Epithelial cell of prostate (primary cell): ENCODE measurements at regions not wholly inside any gene's neighbourhood (a gene's known extent, or its start where the extent isn't known, plus 50 kb on each side); places are given as distances from the start of the nearest gene placed in this dataset.
"Not testable (repeated sequence)": the region's sequence is repeated elsewhere in the genome, so short reads cannot be mapped to it uniquely, and the experiment has no call there.

Experiments used
- DNase-seq: peaks from one replicate; pipeline ENCODE4 v3.0.0-alpha.2; 2011; ENCODE audit warnings: low read depth, low spot score
- H3K27ac ChIP-seq: fragments of 450-650 bp; 2 replicates; pipeline ENCODE4 v1.5.1; 2017; ENCODE audit warnings: mild to moderate bottlenecking

DNA sequence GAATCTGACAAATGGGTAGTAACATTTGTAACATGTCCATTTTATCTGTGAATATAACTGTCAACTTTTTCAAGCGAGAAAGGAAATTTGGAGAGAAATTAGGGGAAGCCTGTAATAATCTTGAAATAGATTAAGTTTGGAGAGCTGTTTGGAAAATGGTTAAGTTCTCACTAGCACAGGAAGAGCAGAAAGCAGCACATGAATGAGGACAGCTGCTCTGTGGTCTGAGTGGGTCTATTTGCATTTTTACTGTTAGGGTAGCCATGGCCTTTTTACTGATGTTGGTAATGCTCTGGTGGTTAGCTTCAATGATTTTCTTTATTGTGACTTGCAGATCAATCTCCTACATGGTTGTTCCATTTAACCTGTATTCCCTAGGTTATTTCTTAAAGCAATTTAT, 144.5 kb upstream of the GDNF start:
- no peak for DNase-seq
- no peak overlapping the region for H3K27ac ChIP-seq

GRCh38 chr5:37983463-37983862, 143.6 kb upstream of the GDNF start:
- no peak for DNase-seq
- no peak overlapping the region for H3K27ac ChIP-seq

DNA sequence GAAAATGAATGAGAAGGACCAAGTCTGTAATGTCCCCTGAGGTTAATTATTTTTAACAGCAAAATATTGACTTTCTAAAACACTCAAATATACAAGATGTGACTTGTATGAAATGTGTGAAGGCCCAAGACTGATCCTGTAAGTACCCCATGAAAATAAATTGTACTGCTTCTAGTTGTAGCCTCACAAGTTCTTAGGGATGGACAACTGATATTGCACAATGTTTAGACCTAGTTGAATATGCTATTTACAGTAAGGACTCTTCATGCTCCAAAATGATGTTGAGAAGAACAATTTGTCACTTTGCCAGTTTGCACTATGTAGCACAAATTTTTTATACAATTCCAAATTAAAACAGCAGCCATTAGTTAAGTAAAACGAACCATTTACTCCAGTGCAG, 139.7 kb upstream of the GDNF start:
- no peak for DNase-seq
- H3K27ac ChIP-seq: no peak overlapping the region

GRCh38 chr5:37975531-37975930, 135.7 kb upstream of the GDNF start:
- H3K27ac ChIP-seq: no peak overlapping the region
- no peak for DNase-seq

GRCh38 chr5:37971483-37972024, 131.7 kb upstream of the GDNF start:
- no peak overlapping the region for H3K27ac ChIP-seq
- no peak for DNase-seq

GRCh38 chr5:37966871-37967270, 127.0 kb upstream of the GDNF start:
- no peak overlapping the region for H3K27ac ChIP-seq
- no peak for DNase-seq

GRCh38 chr5:37966291-37966690, 126.5 kb upstream of the GDNF start:
- DNase-seq: no peak

GRCh38 chr5:37962389-37962788, 122.5 kb upstream of the GDNF start:
- no peak overlapping the region for H3K27ac ChIP-seq
- no peak for DNase-seq

More at GRCh38 chr5:37966291-37966690, 126.5 kb upstream of the GDNF start:
- no peak overlapping the region for H3K27ac ChIP-seq

DNA sequence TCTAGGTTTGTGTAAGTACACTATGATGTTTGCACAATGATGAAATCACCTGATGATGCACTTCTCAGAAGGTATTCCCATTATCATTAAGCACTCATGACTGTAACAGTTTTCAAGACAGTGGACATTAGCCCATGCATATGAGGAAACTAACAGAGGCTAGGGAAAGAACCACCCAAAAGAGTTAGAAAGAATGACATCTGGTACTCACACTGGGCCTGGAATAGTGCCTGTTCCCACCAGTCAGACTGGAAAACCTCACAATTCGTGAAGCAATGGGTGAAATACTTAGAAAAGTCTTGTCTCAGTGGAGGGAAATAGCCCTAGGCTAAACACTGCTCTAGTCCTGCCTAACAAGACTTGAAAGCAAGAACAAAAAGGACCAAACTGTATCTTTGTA, 117.4 kb upstream of the GDNF start:
- no peak for DNase-seq
- no peak overlapping the region for H3K27ac ChIP-seq

GRCh38 chr5:37955748-37956147, 115.9 kb upstream of the GDNF start:
- H3K27ac ChIP-seq: no peak overlapping the region
- DNase-seq: no peak

DNA sequence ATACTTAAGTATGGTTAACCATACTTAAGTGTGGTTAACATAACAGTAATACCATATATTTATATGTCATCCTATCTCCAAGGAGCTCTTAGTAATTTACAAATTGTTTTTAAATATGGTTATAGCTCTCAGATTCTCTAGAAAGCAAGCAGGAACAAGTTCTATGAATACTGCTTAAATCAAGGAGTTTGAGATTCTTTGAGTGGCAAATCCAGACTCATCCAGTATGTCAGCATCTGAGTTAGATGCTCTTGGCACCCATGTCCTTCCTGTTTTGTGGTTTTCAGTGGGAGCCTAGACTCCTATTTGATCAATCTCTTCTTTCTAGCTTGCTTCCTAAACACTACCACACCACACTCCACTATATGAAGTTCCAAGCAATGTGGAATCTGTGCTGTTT, 114.7 kb upstream of the GDNF start:
- no peak overlapping the region for H3K27ac ChIP-seq
- DNase-seq: no peak

DNA sequence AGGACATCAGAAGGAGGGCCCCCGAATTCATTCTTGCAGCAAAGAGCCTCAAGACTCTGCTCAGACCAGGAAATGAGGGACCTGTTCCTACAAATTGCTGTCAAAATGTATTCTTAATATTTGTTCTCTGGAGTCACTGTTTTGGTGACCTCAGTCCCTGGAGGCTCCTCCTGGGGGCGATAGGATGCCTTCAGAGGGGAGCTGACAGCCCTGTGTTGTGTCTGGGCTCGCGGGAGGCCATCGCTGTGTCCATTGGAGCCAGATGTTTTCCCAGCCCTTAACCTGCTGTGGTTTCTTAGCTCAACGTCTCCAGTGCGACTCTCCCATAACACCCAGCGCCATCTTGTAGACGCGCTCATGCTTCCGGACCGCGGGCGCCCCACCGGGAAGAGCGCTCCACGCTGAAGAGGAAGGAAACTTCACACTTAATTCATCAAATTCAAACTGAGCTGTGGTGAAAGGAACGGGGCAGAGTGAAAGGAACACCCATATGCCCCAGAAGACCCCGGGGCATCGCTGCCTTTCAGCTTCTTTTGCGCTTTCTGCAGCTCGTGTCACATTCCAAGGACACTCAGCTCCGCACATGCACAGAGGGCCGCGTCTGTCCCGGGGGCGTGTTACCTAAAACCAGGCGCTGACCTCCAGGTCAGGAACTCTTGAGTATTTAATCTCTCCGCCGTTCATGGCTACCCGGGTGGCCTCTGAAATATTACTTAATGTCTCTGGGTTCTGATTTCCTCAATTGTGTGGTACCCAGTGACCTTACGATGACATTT, 112.3 kb upstream of the GDNF start:
- no peak overlapping the region for H3K27ac ChIP-seq
- DNase-seq: no peak

GRCh38 chr5:37950436-37950835, 110.6 kb upstream of the GDNF start:
- DNase-seq: no peak

DNA sequence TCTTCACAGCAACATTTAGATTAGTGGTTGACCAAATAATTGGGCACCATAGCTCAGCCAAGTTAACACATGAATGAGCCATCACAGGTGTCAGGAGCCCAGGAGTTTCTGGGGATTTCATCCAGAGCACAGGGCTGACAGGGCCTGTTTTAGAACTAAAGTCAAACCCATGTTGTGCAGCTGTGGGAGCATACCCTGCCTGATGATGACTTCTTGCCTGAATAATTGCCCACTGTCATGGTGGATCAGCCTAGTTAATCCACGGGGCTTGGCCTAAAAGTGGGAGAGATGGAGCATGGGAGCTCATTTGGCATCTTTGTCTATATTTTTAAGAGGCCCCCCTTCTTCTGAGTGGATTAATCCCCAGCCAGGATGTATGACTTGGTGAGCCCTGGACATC, 105.6 kb upstream of the GDNF start:
- no peak overlapping the region for H3K27ac ChIP-seq
- no peak for DNase-seq

More at GRCh38 chr5:37950436-37950835, 110.6 kb upstream of the GDNF start:
- H3K27ac ChIP-seq: no peak overlapping the region

DNA sequence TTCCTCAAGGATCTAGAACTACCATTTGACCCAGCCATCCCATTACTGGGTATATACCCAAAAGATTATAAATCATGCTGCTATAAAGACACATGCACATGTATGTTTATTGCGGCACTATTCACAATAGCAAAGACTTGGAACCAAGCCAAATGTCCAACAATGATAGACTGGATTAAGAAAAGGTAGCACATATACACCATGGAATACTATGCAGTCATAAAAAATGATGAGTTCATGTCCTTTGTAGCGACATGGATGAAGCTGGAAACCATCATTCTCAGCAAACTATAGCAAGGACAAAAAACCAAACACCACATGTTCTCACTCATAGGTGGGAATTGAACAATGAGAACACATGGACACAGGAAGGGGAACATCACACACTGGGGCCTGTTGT, 103.3 kb upstream of the GDNF start:
- DNase-seq, H3K27ac ChIP-seq: not testable (repeated sequence)

DNA sequence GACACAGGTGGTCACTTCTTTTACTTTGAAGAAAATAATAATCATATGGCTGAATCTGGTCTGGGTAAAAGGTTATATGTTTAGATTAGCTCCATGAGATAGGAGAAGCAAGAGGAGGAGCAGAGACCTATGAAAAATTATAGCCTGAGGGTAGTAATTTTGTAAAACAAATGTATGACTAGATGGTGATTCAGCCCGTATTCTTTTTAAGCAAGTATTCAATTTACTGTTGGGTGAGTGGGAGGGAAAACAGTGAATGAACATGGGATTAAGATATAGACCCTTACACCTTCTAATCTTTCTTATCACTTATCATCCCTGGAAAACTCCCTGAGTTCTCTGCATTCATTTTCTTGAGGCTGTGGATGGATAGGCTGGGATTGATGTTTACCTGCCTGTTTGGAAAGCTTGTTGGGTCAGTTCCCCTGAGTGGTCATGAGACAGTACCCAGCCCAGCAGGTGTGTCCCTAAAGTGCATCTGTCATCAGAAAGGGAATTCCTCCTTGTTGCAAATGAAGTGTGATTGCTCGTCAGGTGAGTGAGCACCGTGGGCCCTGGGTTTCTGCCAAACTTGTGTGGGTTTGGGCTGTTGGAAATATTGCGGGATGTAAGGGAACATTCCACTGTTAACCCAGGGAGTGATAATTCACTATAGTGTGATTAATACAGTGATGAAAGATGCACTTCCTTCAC, 101.2 kb upstream of the GDNF start:
- peak; percentile 57 for DNase-seq
- H3K27ac ChIP-seq: peak overlapping the region; percentile 35

DNA sequence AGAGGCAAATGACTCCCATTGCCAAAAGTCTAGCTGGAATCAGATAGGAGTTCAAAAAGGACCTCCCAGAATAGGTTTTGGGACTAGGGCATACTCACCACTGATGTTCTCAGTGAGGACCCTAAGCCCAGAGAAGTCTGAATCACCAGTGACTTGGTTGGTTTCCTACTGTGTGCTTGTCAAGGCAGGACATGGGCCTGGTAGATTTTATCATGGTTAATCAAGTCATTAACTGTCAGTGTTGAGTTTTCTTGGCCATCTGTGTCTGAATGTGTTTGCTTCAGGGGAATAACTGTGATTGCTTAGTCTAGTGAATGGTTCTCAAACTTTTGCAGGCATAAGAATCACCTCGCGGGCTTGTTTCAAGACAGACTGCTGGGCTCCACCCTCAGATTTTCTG, 99.0 kb upstream of the GDNF start:
- no peak for DNase-seq
- no peak overlapping the region for H3K27ac ChIP-seq

DNA sequence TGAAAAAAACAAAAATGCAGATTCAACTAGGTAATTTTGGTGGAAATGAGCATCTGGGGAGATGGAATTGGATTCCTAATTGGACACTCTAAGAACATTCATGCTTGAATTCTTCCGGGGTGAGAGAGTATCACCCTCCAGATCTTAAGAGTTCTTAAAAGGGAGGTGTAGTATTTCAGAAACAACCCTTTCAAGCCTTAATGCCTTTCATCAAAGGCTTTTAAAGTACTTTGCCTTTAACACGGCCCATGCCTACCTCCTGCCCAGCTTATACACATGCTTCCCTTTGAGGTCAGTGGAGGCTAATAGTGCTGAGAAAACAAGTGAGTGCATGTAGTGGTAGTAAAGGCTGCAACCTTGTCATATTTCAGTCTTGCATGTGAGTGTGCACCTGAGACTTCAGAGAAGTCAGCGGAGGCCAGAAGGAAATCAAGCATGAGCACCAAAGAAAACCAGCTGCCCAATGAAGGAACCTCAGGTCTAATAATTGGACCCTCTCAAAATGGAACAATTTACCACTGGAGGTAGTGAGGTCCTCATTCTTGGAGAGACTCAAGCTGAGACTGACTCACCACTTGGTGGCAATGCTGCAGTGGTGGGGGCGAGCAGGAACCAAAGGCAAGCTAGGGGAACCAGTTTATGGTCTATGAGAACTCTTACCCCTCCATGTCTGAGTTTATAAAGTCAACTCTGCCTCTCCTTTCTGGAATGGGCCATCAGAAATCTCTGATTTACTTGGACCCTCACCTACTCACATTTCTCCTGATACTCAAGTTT, 98.4 kb upstream of the GDNF start:
- no peak for DNase-seq
- no peak overlapping the region for H3K27ac ChIP-seq

DNA sequence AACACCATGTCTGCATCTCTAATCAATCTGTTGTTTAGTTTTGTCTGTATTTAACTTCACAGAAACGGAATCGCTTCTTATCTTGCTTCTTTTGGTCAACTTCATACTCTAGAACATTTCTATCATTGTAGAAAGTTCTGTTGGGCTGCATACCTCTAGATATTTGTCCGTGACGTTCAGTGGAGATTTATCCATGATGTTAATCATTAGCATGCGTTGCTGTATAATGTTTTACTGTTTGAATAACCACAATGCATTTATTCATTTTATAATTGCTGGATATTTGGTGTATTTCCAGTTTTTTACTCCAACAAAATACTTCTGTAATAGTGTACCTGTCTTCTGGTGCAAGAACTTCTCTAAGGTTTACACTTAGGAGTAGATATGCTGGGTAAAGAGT, 96.2 kb upstream of the GDNF start:
- no peak for DNase-seq
- H3K27ac ChIP-seq: no peak overlapping the region

GRCh38 chr5:37933576-37933975, 93.7 kb upstream of the GDNF start:
- no peak overlapping the region for H3K27ac ChIP-seq
- no peak for DNase-seq

DNA sequence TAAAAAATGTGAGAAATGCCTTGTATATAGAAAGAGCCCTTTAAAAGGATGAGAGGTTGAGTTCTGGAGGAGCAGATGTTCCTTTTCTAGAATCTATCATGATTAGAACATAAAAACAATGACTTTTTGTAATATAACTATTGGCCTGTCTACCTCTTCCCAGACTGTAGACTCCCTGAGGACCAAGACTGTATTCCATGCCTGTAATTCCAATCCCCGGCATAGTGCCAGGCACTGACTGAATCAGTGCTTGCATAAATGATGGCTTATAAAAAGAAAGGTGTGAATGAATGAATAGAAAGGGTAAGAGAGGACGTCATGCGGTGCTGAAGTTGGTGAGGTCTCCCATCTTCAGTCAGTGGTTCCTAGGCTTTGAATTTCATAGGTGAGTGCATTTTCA, 92.6 kb upstream of the GDNF start:
- DNase-seq: no peak
- H3K27ac ChIP-seq: no peak overlapping the region
